MM.1S (cell line): ENCODE measurements at regions not wholly inside any gene's neighbourhood (a gene's known extent, or its start where the extent isn't known, plus 50 kb on each side); places are given as distances from the start of the nearest gene placed in this dataset.

Source experiments
- EZH2 ChIP-seq: fragments of 300-600 bp; sonication (generic); optimal IDR thresholded peaks from 2 replicates; pipeline ENCODE3; 2017; ENCODE audit warnings: low read depth, mild to moderate bottlenecking, antibody characterized with exemption, low read length, mixed read lengths
- EZH2phosphoT487 ChIP-seq: fragments of 300-600 bp; sonication (generic); IDR thresholded peaks from 2 replicates; pipeline ENCODE4 v1.6.1; 2018; ENCODE audit warnings: antibody characterized with exemption, low read length
- TF ChIP-seq, protein P1 (sequence below): fragments of 300-600 bp; sonication (generic); IDR thresholded peaks from 2 replicates; pipeline ENCODE4 v1.5.1; 2016; ENCODE audit warnings: antibody characterized with exemption, low read length, mixed read lengths

DNA sequence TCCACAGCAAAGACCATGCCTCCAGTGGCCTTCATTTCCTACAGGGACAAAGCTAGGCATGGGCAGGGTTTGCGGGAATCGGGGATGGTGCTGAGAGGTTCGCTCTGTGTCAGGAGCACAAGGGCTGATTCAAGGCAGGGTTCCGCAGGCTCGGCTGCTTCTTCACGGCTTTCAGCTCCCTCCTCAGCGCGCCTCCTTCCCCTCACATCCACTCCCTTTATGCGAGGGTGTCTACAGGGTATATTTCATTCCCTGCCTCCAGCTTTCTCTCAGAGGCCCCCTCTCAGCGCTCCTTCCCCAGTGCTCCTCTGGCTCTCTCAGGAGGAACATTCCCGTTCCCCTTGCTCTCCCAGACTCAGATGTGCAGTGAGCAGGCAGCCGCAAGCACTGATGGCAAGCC is 78.7 kb upstream of the ASB18 start:
- TF ChIP-seq, protein P1, sequence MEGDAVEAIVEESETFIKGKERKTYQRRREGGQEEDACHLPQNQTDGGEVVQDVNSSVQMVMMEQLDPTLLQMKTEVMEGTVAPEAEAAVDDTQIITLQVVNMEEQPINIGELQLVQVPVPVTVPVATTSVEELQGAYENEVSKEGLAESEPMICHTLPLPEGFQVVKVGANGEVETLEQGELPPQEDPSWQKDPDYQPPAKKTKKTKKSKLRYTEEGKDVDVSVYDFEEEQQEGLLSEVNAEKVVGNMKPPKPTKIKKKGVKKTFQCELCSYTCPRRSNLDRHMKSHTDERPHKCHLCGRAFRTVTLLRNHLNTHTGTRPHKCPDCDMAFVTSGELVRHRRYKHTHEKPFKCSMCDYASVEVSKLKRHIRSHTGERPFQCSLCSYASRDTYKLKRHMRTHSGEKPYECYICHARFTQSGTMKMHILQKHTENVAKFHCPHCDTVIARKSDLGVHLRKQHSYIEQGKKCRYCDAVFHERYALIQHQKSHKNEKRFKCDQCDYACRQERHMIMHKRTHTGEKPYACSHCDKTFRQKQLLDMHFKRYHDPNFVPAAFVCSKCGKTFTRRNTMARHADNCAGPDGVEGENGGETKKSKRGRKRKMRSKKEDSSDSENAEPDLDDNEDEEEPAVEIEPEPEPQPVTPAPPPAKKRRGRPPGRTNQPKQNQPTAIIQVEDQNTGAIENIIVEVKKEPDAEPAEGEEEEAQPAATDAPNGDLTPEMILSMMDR, result no peak
- no peak for TF ChIP-seq EZH2
- TF ChIP-seq EZH2phosphoT487, result no peak
